ENCODE measurements at regions not wholly inside any gene's neighbourhood (a gene's known extent, or its start where the extent isn't known, plus 50 kb on each side); places are given as distances from the start of the nearest gene placed in this dataset.

- TF ChIP-seq POLR2A (IDR thresholded peaks at IDR 0.05) = no peak
- TF ChIP-seq CTCF (IDR thresholded peaks at IDR 0.05) = no peak
Measured at GRCh38 chr15:60072826-60073465, 68.8 kb downstream of the FOXB1 start.

Measured in uterus (tissue), 2 donors.